SH-SY5Y (cell line): ENCODE measurements at regions not wholly inside any gene's neighbourhood (a gene's known extent, or its start where the extent isn't known, plus 50 kb on each side); places are given as distances from the start of the nearest gene placed in this dataset.

Source experiments
- GATA2 ChIP-seq: IDR thresholded peaks from 2 replicates; pipeline ENCODE4 v1.6.1; 2011; ENCODE audit warnings: mild to moderate bottlenecking, low read depth, low read length
- GATA3 ChIP-seq: IDR thresholded peaks from 2 replicates; pipeline ENCODE4 v1.6.1; 2011; ENCODE audit warnings: low read depth, mild to moderate bottlenecking, low read length, moderate library complexity

DNA sequence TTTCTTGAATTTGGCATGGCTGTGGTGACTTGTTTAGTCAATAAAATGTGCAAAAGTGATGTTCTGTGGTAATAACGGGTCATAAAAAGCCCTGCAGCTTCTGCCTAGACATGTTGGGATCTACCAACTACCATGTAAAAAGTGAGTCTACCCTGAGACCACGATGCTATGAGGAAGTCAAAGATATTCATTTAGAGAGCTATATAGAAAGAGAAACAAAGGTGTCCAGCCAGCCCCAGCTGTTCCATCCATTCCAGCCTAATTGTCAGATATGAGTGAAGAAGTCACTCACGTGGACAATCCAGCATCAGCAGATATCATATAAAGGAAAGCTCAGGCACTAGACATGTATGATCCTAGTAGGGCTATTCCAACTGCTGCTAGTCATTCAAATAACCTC, 117.2 kb upstream of the SSTR1 start:
- no peak for TF ChIP-seq GATA2
- no peak for TF ChIP-seq GATA3
